PC-9 (cell line): ENCODE measurements at regions not wholly inside any gene's neighbourhood (a gene's known extent, or its start where the extent isn't known, plus 50 kb on each side); places are given as distances from the start of the nearest gene placed in this dataset.

Source experiments
- BruUV-seq: library from RNA; stranded (reverse); fragments of 400-500 nt; replicated peaks from 2 replicates; lab custom pipeline; 2021; lab: Mats Ljungman, UMichigan
- CTCF ChIA-PET: fragments of 300-600 bp; sonication (Branson Sonifier 250); formaldehyde crosslinking; loops from one replicate; lab custom pipeline; 2022; ENCODE audit warnings: antibody characterized with exemption; lab: Charles Lee
- POLR2A ChIA-PET: fragments of 300-600 bp; sonication (Branson Sonifier 250); formaldehyde crosslinking; loops from one replicate; lab custom pipeline; 2022; ENCODE audit warnings: antibody characterized with exemption; ENCODE audit not compliant: unreplicated experiment; lab: Charles Lee
- DNase-seq, 2 experiments: peaks; one replicate each; pipeline versions ENCODE4 v3.0.0 to v3.0.0-alpha.2; 2015 to 2022; ENCODE audit warnings: mixed read lengths in 1 of 2
- H2AFZ ChIP-seq: fragments of 200-600 bp; sonication (generic); 2 replicates; pipeline ENCODE4 v1.8.1; 2017; ENCODE audit warnings: antibody characterized with exemption
- H3F3A ChIP-seq: fragments of 200-600 bp; sonication (generic); 2 replicates; pipeline ENCODE4 v1.8.1; 2017; ENCODE audit warnings: antibody characterized with exemption, mild to moderate bottlenecking, low read depth; ENCODE audit not compliant: insufficient read depth
- H3K27ac ChIP-seq: fragments of 200-600 bp; sonication (generic); 2 replicates; pipeline ENCODE4 v1.6.1; 2016; ENCODE audit warnings: mixed run types
- H3K27me3 ChIP-seq: fragments of 200-600 bp; sonication (generic); 2 replicates; pipeline ENCODE4 v1.6.1; 2016; ENCODE audit warnings: low read depth, mixed run types; ENCODE audit not compliant: insufficient read depth
- H3K36me3 ChIP-seq: fragments of 200-600 bp; sonication (generic); 2 replicates; pipeline ENCODE4 v1.6.1; 2016; ENCODE audit warnings: low read depth, mixed run types
- H3K4me1 ChIP-seq: fragments of 200-600 bp; sonication (generic); replicated peaks from 2 replicates; pipeline ENCODE4 v1.6.1; 2016; ENCODE audit warnings: mixed run types; ENCODE audit not compliant: insufficient read depth
- H3K4me2 ChIP-seq: fragments of 200-600 bp; sonication (generic); 2 replicates; pipeline ENCODE4 v1.6.1; 2017; ENCODE audit warnings: mixed run types
- H3K4me3 ChIP-seq: fragments of 200-600 bp; sonication (generic); 2 replicates; pipeline ENCODE4 v1.6.1; 2016; ENCODE audit warnings: mixed run types
- H3K79me2 ChIP-seq: fragments of 200-600 bp; sonication (generic); 2 replicates; pipeline ENCODE4 v1.6.1; 2017; ENCODE audit warnings: low read depth, mixed run types
- H3K9me2 ChIP-seq: fragments of 200-600 bp; sonication (generic); 2 replicates; pipeline ENCODE4 v1.8.1; 2017; ENCODE audit warnings: mild to moderate bottlenecking; ENCODE audit not compliant: insufficient read depth
- H3K9me3 ChIP-seq: fragments of 200-600 bp; sonication (generic); 2 replicates; pipeline ENCODE4 v1.8.1; 2016; ENCODE audit warnings: low read depth; ENCODE audit not compliant: insufficient read depth
- H4K20me1 ChIP-seq: fragments of 200-600 bp; sonication (generic); 2 replicates; pipeline ENCODE4 v1.8.1; 2017; ENCODE audit not compliant: insufficient read depth
- CTCF ChIP-seq: fragments of 200-600 bp; sonication (generic); conservative IDR thresholded peaks from 2 replicates; pipeline ENCODE4 v1.6.1; 2017; ENCODE audit warnings: mixed run types, antibody characterized with exemption, mild to moderate bottlenecking, moderate library complexity
- EZH2 ChIP-seq: fragments of 200-600 bp; sonication (generic); IDR thresholded peaks from 2 replicates; pipeline ENCODE4 v1.8.0; 2017; ENCODE audit warnings: antibody characterized with exemption, low read depth
- intact Hi-C: fragments of 100-400 bp; cut with micrococcal nuclease; formaldehyde crosslinking; loops from one replicate; pipeline ENCODE4 v1.10.0; 2022; ENCODE audit not compliant: unreplicated experiment

- CTCF ChIA-PET, result no interaction called here
- H3K27me3 ChIP-seq, result peaks cover 2% of the 10 kb centered on the region; the same call in 1 of the 2 replicates
Measured at GRCh38 chr16:65446427-65446826, 324.6 kb upstream of the CDH11 start.

GRCh38 chr16:65445313-65446260 is 323.7 kb upstream of the CDH11 start:
- no peak for DNase-seq
- Histone ChIP-seq H3K27ac (no peak overlapping the region), H3K4me3 (no peak overlapping the region), H4K20me1 (no peaks in the 10 kb centered on the region), H3K4me1 (no peaks in the 10 kb centered on the region), H3K36me3 (no peaks in the 10 kb centered on the region), H3K79me2 (no peaks in the 10 kb centered on the region), H3F3A (no peaks in the 10 kb centered on the region), H2AFZ (no peak overlapping the region), H3K4me2 (no peak overlapping the region), H3K9me3 (no peaks in the 10 kb centered on the region), H3K27me3 (peaks cover 2% of the 10 kb centered on the region; the same call in 1 of the 2 replicates), H3K9me2 (no peaks in the 10 kb centered on the region)
- ChIA-PET POLR2A (no interaction called here), CTCF (no interaction called here)
- TF ChIP-seq EZH2, result no peak
- no TSS peak for BruUV-seq
- intact Hi-C loops, result no loop called here

More at GRCh38 chr16:65446427-65446826, 324.6 kb upstream of the CDH11 start:
- H3K9me3 ChIP-seq, result no peaks in the 10 kb centered on the region
- DNase-seq, result no peak
- H3K9me2 ChIP-seq, result no peaks in the 10 kb centered on the region
- BruUV-seq, result no TSS peak
- H3K36me3 ChIP-seq, result no peaks in the 10 kb centered on the region
- H3K4me2 ChIP-seq, result no peak overlapping the region
- no peaks in the 10 kb centered on the region for H3F3A ChIP-seq
- H2AFZ ChIP-seq, result no peak overlapping the region
- POLR2A ChIA-PET, result no interaction called here
- no peaks in the 10 kb centered on the region for H3K79me2 ChIP-seq
- TF ChIP-seq EZH2 (no peak), CTCF (no peak)
- intact Hi-C loops, result no loop called here
- H4K20me1 ChIP-seq, result no peaks in the 10 kb centered on the region
- H3K27ac ChIP-seq, result no peak overlapping the region
- H3K4me1 ChIP-seq, result no peaks in the 10 kb centered on the region
- no peak overlapping the region for H3K4me3 ChIP-seq

DNA sequence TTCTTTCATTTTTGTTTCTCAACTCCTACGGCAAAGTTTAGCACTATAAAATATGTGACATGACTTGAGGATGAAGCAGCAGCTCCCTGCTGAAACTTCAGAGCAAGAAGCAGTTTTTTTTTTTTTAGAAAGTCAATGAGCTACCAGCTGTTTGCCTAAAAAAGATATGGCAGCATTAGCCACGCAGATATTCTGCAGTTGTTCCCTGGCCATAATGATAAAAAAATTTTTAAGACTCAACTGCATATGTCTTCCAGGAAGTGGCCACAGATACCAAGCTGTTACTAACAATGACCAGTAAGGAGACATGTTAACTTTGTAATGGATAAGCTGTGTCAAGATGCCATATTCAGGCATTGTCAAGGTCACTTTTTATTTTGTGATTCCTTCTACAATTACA is 319.6 kb upstream of the CDH11 start:
- no peaks in the 10 kb centered on the region for H3K9me3 ChIP-seq
- BruUV-seq, result no TSS peak
- H3K4me1 ChIP-seq, result no peaks in the 10 kb centered on the region
- no peak for TF ChIP-seq EZH2
- no peak for TF ChIP-seq CTCF
- H2AFZ ChIP-seq, result no peak overlapping the region
- H3K27ac ChIP-seq, result no peak overlapping the region
- intact Hi-C loops, result no loop called here
- no peak for DNase-seq
- H3K4me2 ChIP-seq, result no peak overlapping the region
- H3K79me2 ChIP-seq, result no peaks in the 10 kb centered on the region
- CTCF ChIA-PET, result no interaction called here
- no peak overlapping the region for H3K4me3 ChIP-seq
- H3K27me3 ChIP-seq, result peaks cover 2% of the 10 kb centered on the region; the same call in 1 of the 2 replicates
- no peaks in the 10 kb centered on the region for H3K36me3 ChIP-seq
- POLR2A ChIA-PET, result no interaction called here
- no peaks in the 10 kb centered on the region for H4K20me1 ChIP-seq
- H3K9me2 ChIP-seq, result no peaks in the 10 kb centered on the region
- H3F3A ChIP-seq, result no peaks in the 10 kb centered on the region
